SK-N-SH (cell line): ENCODE measurements at regions not wholly inside any gene's neighbourhood (a gene's known extent, or its start where the extent isn't known, plus 50 kb on each side); places are given as distances from the start of the nearest gene placed in this dataset.

Experiments
- CTCF ChIA-PET: fragments of 300-600, 350-600 bp; formaldehyde crosslinking; extraction: SDS; loops from one replicate; lab custom pipeline; 2021; lab: Yijun Ruan, JAX
- POLR2A ChIA-PET: fragments of 350-600 bp; sonication (Branson Sonifier 250); formaldehyde crosslinking; extraction: SDS; loops from one replicate; lab custom pipeline; 2020; ENCODE audit warnings: antibody characterized with exemption, inconsistent platforms; lab: Yijun Ruan, JAX
- DNase-seq: peaks from one replicate; pipeline ENCODE4 v3.0.0; 2012
- H2AFZ ChIP-seq: fragments of 200-600 bp; sonication (generic); 2 replicates; pipeline ENCODE4 v1.8.1; 2016; ENCODE audit warnings: antibody characterized with exemption, mild to moderate bottlenecking, low read depth
- H3F3A ChIP-seq: fragments of 200-600 bp; sonication (generic); replicated peaks from 2 replicates; pipeline ENCODE3; 2016; ENCODE audit warnings: antibody characterized with exemption, mild to moderate bottlenecking; ENCODE audit not compliant: insufficient read depth
- H3K27ac ChIP-seq, 2 experiments: fragments of 200-500 bp in 1 of 2; fragments of 200-600 bp in 1 of 2; sonication (Bioruptor generic) in 1 of 2; sonication (generic), shearing (Covaris generic) in 1 of 2; 2 replicates each; pipeline versions ENCODE4 v1.5.1 to v1.6.1; 2014 to 2016; ENCODE audit warnings: low read depth in 2 of 2, inconsistent platforms in 1 of 2, low read length in 1 of 2, mild to moderate bottlenecking in 1 of 2, mixed read lengths in 1 of 2
- H3K27me3 ChIP-seq: fragments of 200-600 bp; sonication (generic), shearing (Covaris generic); 2 replicates; pipeline ENCODE4 v1.6.1; 2016; ENCODE audit warnings: mixed run types; ENCODE audit not compliant: insufficient read depth
- H3K36me3 ChIP-seq, 2 experiments: fragments of 200-500 bp in 1 of 2; fragments of 200-600 bp in 1 of 2; sonication (Bioruptor generic) in 1 of 2; sonication (generic) in 1 of 2; replicated peaks in 1 of 2; 2 replicates each; pipeline versions ENCODE3 to v1.5.1; 2014 to 2016; ENCODE audit warnings: low read length in 1 of 2, mild to moderate bottlenecking in 1 of 2; ENCODE audit not compliant: insufficient read depth in 2 of 2, control insufficient read depth in 1 of 2
- H3K4me1 ChIP-seq, 2 experiments: fragments of 200-500 bp in 1 of 2; fragments of 200-600 bp in 1 of 2; sonication (Bioruptor generic) in 1 of 2; sonication (generic), shearing (Covaris generic) in 1 of 2; 2 replicates each; pipeline versions ENCODE4 v1.5.1 to v1.6.1; 2014 to 2016; ENCODE audit warnings: low read depth in 1 of 2, low read length in 1 of 2, mixed run types in 1 of 2; ENCODE audit not compliant: insufficient read depth in 2 of 2, control insufficient read depth in 1 of 2
- H3K4me2 ChIP-seq: fragments of 200-600 bp; sonication (generic), shearing (Covaris generic); 2 replicates; pipeline ENCODE4 v1.6.1; 2017; ENCODE audit warnings: mixed run types
- H3K4me3 ChIP-seq, 2 experiments: fragments of 200-500 bp in 1 of 2; fragments of 200-600 bp in 1 of 2; sonication (Bioruptor generic) in 1 of 2; sonication (generic), shearing (Covaris generic) in 1 of 2; 2 replicates each; pipeline versions ENCODE4 v1.5.1 to v1.8.1; 2014 to 2016; ENCODE audit warnings: low read depth in 2 of 2, inconsistent platforms in 1 of 2, low read length in 1 of 2, mild to moderate bottlenecking in 1 of 2, mixed read lengths in 1 of 2, moderate library complexity in 1 of 2
- H3K79me2 ChIP-seq: fragments of 200-600 bp; sonication (generic); 2 replicates; pipeline ENCODE4 v1.8.1; 2017; ENCODE audit warnings: mild to moderate bottlenecking; ENCODE audit not compliant: insufficient read depth
- H3K9ac ChIP-seq: fragments of 200-600 bp; sonication (generic); 2 replicates; pipeline ENCODE4 v1.6.1; 2017; ENCODE audit warnings: mixed run types
- H3K9me2 ChIP-seq: fragments of 200-600 bp; sonication (generic); 2 replicates; pipeline ENCODE4 v1.6.1; 2017; ENCODE audit warnings: mixed run types
- H3K9me3 ChIP-seq: fragments of 200-600 bp; sonication (generic); 2 replicates; pipeline ENCODE4 v1.6.1; 2017; ENCODE audit warnings: mixed run types, mild to moderate bottlenecking, moderate library complexity
- H4K20me1 ChIP-seq: fragments of 200-600 bp; sonication (generic); 2 replicates; pipeline ENCODE4 v1.6.1; 2017; ENCODE audit warnings: mild to moderate bottlenecking, mixed run types; ENCODE audit not compliant: insufficient read depth
- CHD2 ChIP-seq: fragments of 150-350 bp; IDR thresholded peaks from 2 replicates; pipeline ENCODE4 v1.6.1; 2018; ENCODE audit warnings: low read length; ENCODE audit not compliant: partially characterized antibody
- CTCF ChIP-seq: fragments of 200-600 bp; sonication (generic); IDR thresholded peaks from 2 replicates; pipeline ENCODE4 v1.6.1; 2017; ENCODE audit warnings: antibody characterized with exemption, mild to moderate bottlenecking, moderate library complexity
- ELF1 ChIP-seq: IDR thresholded peaks from 2 replicates; pipeline ENCODE4 v1.4.0; 2012
- EP300 ChIP-seq, 2 experiments: IDR thresholded peaks; 2 replicates each; pipeline versions ENCODE4 v1.4.0 to v1.6.1; 2012; ENCODE audit warnings: borderline replicate concordance in 1 of 2, low read depth in 1 of 2, low read length in 1 of 2
- EZH2phosphoT487 ChIP-seq: fragments of 200-600 bp; sonication (generic); IDR thresholded peaks from 2 replicates; pipeline ENCODE4 v1.6.1; 2017; ENCODE audit warnings: low read depth, mixed run types, mild to moderate bottlenecking, antibody characterized with exemption, moderate library complexity, borderline replicate concordance
- FOXJ3 ChIP-seq: sonication (generic); formaldehyde crosslinking; IDR thresholded peaks from 2 replicates; pipeline ENCODE4 v1.5.1; 2020; ENCODE audit warnings: mild to moderate bottlenecking, missing genetic modification reagents
- FOXM1 ChIP-seq: IDR thresholded peaks from 2 replicates; pipeline ENCODE4 v1.4.0; 2012; ENCODE audit warnings: low read depth, mild to moderate bottlenecking
- GATA2 ChIP-seq: sonication (generic); formaldehyde crosslinking; IDR thresholded peaks from 2 replicates; pipeline ENCODE4 v1.5.0; 2020; ENCODE audit warnings: mild to moderate bottlenecking, missing genetic modification reagents
- JUND ChIP-seq: IDR thresholded peaks from 2 replicates; pipeline ENCODE4 v1.4.0; 2012
- MAX ChIP-seq: IDR thresholded peaks from 2 replicates; pipeline ENCODE4 v1.4.0; 2012; ENCODE audit warnings: low read depth
- MXI1 ChIP-seq: IDR thresholded peaks from 2 replicates; pipeline ENCODE4 v1.6.1; 2012; ENCODE audit warnings: mild to moderate bottlenecking, low read depth, low read length, improper control_type of control experiment
- PBX3 ChIP-seq: IDR thresholded peaks from 2 replicates; pipeline ENCODE4; 2012
- POLR2AphosphoS5 ChIP-seq: IDR thresholded peaks from 2 replicates; pipeline ENCODE4 v1.6.1; 2012; ENCODE audit warnings: low read depth, low read length
- RAD21 ChIP-seq: IDR thresholded peaks from 2 replicates; pipeline ENCODE4 v1.6.1; 2012; ENCODE audit warnings: mild to moderate bottlenecking, low read length
- RCOR1 ChIP-seq: fragments of 150-350 bp; IDR thresholded peaks from 2 replicates; pipeline ENCODE4 v1.6.1; 2017; ENCODE audit warnings: antibody characterized with exemption, low read length
- RFX5 ChIP-seq: IDR thresholded peaks from 2 replicates; pipeline ENCODE4 v1.6.1; 2012; ENCODE audit warnings: mild to moderate bottlenecking, improper control_type of control experiment, low read length
- SIN3A ChIP-seq: IDR thresholded peaks from 2 replicates; pipeline ENCODE4 v1.6.1; 2012; ENCODE audit warnings: low read depth, mild to moderate bottlenecking, low read length, moderate library complexity, borderline replicate concordance
- TAF1 ChIP-seq: IDR thresholded peaks from 2 replicates; pipeline ENCODE4 v1.6.1; 2012; ENCODE audit warnings: low read depth, mild to moderate bottlenecking, low read length, moderate library complexity, borderline replicate concordance
- TCF12 ChIP-seq: IDR thresholded peaks from 2 replicates; pipeline ENCODE4 v1.4.0; 2012
- USF1 ChIP-seq: IDR thresholded peaks from 2 replicates; pipeline ENCODE4 v1.4.0; 2012; ENCODE audit warnings: low read depth, borderline replicate concordance
- ZBTB33 ChIP-seq: IDR thresholded peaks from 2 replicates; pipeline ENCODE4 v1.4.0; 2012; ENCODE audit warnings: low read depth, borderline replicate concordance
- WGBS: methylation state at CpG from one replicate; pipeline ENCODE4 v1.1.6; 2017; ENCODE audit warnings: low lambda C conversion rate; 5-methylcytosine and 5-hydroxymethylcytosine counted together

- TF ChIP-seq MAX, result no peak
- no peak for TF ChIP-seq MXI1
- TF ChIP-seq JUND, result no peak
Measured at GRCh38 chr3:33949074-33949473, 150.6 kb downstream of the PDCD6IP start (continued).

- POLR2A ChIA-PET, result no interaction called here
- no peak for TF ChIP-seq EZH2phosphoT487
- peak; percentile 19; the same call in 1 of the 2 replicates for TF ChIP-seq CTCF
- TF ChIP-seq FOXJ3 (CRISPR knock-in tag), result no peak
- no peak for TF ChIP-seq ZBTB33
- TF ChIP-seq TAF1, result no peak
- TF ChIP-seq JUND, result no peak
- no peak for TF ChIP-seq USF1
Measured at GRCh38 chr3:33954956-33955355, 156.5 kb downstream of the PDCD6IP start.

GRCh38 chr3:33956206-33956605, 157.8 kb downstream of the PDCD6IP start:
- CTCF ChIA-PET, result interaction anchor here (0.6 to 1.3 kb wide), 2 partner anchors 9 to 132 kb away, joined by 3 to 4 read pairs; no protein-coding TSS in a partner anchor
- H3K4me3 ChIP-seq, result no peak overlapping the region
- no peak overlapping the region for H3K9ac ChIP-seq
- no peaks in the 10 kb centered on the region for H3K9me3 ChIP-seq
- no peak overlapping the region for H3K4me2 ChIP-seq
- no peaks in the 10 kb centered on the region for H3F3A ChIP-seq
- peaks cover 0 to 9% of the 10 kb centered on the region in 2 experiments; a peak in 1 of 4 replicates for H3K4me1 ChIP-seq
- no peaks in the 10 kb centered on the region for H4K20me1 ChIP-seq
- 53% methylated on average over 2 of the region's 2 CpGs for WGBS
- POLR2A ChIA-PET, result no interaction called here
- H3K9me2 ChIP-seq, result no peaks in the 10 kb centered on the region
- H3K27ac ChIP-seq, result no peak overlapping the region
- no peak for DNase-seq
- H3K27me3 ChIP-seq, result no peaks in the 10 kb centered on the region
- H2AFZ ChIP-seq, result no peak overlapping the region
- no peaks in the 10 kb centered on the region for H3K36me3 ChIP-seq
- H3K79me2 ChIP-seq, result no peaks in the 10 kb centered on the region
- TF ChIP-seq EZH2phosphoT487 (no peak), GATA2 (CRISPR knock-in tag) (no peak), MAX (no peak), FOXM1 (no peak), TAF1 (no peak), EP300 (IDR thresholded peaks at IDR 0.05; ENCODE audit: borderline replicate concordance in 1 of 2, low read depth in 1 of 2, low read length in 1 of 2) (no peak), TCF12 (no peak), CHD2 (no peak), RCOR1 (no peak), POLR2AphosphoS5 (no peak), RAD21 (no peak), PBX3 (no peak), RFX5 (no peak), SIN3A (no peak), ELF1 (no peak)

More at GRCh38 chr3:33954956-33955355, 156.5 kb downstream of the PDCD6IP start:
- Histone ChIP-seq H3K27ac (no peak overlapping the region), H3K36me3 (no peaks in the 10 kb centered on the region), H3K9ac (no peak overlapping the region), H3K4me3 (no peak overlapping the region), H4K20me1 (no peaks in the 10 kb centered on the region), H3K4me1 (peaks cover 0 to 9% of the 10 kb centered on the region in 2 experiments; a peak in 1 of 4 replicates), H2AFZ (no peak overlapping the region), H3F3A (no peaks in the 10 kb centered on the region), H3K79me2 (no peaks in the 10 kb centered on the region), H3K9me3 (no peaks in the 10 kb centered on the region), H3K4me2 (no peak overlapping the region), H3K9me2 (no peaks in the 10 kb centered on the region), H3K27me3 (no peaks in the 10 kb centered on the region)
- no peak for DNase-seq
- 63% methylated on average over 3 of the region's 3 CpGs for WGBS
- CTCF ChIA-PET, result no interaction called here
